ENCODE measurements at regions not wholly inside any gene's neighbourhood (a gene's known extent, or its start where the extent isn't known, plus 50 kb on each side); places are given as distances from the start of the nearest gene placed in this dataset.

- POLR2A ChIA-PET = no interaction called here
- no peak overlapping the region for H3K4me3 Mint-ChIP-seq
- no peaks in the 10 kb centered on the region for H3K4me1 ChIP-seq (ENCODE audit: control insufficient read depth in 2 of 2, insufficient read depth in 2 of 2, low read length in 2 of 2)
- H3K27me3 Mint-ChIP-seq = no peaks in the 10 kb centered on the region
- H3K27ac Mint-ChIP-seq = no peak overlapping the region
- DNase-seq (no peak), ATAC-seq (no peak)
- no peaks in the 10 kb centered on the region for H3K9me3 ChIP-seq (ENCODE audit: control insufficient read depth in 2 of 3, low read length in 3 of 3)
- intact Hi-C loops (cut with micrococcal nuclease) = no loop called here
- H3K9me3 Mint-ChIP-seq = peaks cover 0 to 21% (median 4%) of the 10 kb centered on the region in 11 donors
- no peak overlapping the region for H3K27ac ChIP-seq (ENCODE audit: low read depth, low read length)
- no peak overlapping the region for H3K4me3 ChIP-seq (ENCODE audit: low read length)
- CTCF ChIA-PET = no interaction called here
- no peaks in the 10 kb centered on the region for H3K27me3 ChIP-seq (ENCODE audit: control insufficient read depth in 2 of 2, insufficient read depth in 2 of 2, low read length in 2 of 2)
- no peaks in the 10 kb centered on the region for H3K36me3 Mint-ChIP-seq
- H3K36me3 ChIP-seq (ENCODE audit: control insufficient read depth in 2 of 3, insufficient read depth in 3 of 3, low read length in 3 of 3) = no peaks in the 10 kb centered on the region
- no peaks in the 10 kb centered on the region for H3K4me1 Mint-ChIP-seq
These were observed 539.9 kb downstream of the DMRTA1 start for GRCh38 chr9:22986556-22986955.

GRCh38 chr9:22990349-22990748 is 543.7 kb downstream of the DMRTA1 start:
- Histone ChIP-seq H3K9me3 (ENCODE audit: control insufficient read depth in 2 of 3, low read length in 3 of 3) (no peaks in the 10 kb centered on the region), H3K36me3 (ENCODE audit: control insufficient read depth in 2 of 3, insufficient read depth in 3 of 3, low read length in 3 of 3) (no peaks in the 10 kb centered on the region), H3K27me3 (ENCODE audit: control insufficient read depth in 2 of 2, insufficient read depth in 2 of 2, low read length in 2 of 2) (no peaks in the 10 kb centered on the region), H3K4me3 (ENCODE audit: low read length) (no peak overlapping the region), H3K4me1 (ENCODE audit: control insufficient read depth in 2 of 2, insufficient read depth in 2 of 2, low read length in 2 of 2) (no peaks in the 10 kb centered on the region), H3K27ac (ENCODE audit: low read depth, low read length) (no peak overlapping the region)
- DNase-seq = no peak
- no peaks in the 10 kb centered on the region for H3K4me1 Mint-ChIP-seq
- H3K27ac Mint-ChIP-seq = no peak overlapping the region
- H3K27me3 Mint-ChIP-seq = no peaks in the 10 kb centered on the region
- no peak for ATAC-seq
- H3K4me3 Mint-ChIP-seq = no peak overlapping the region
- CTCF ChIA-PET = no interaction called here
- peaks cover 0 to 27% (median 4%) of the 10 kb centered on the region in 11 donors for H3K9me3 Mint-ChIP-seq
- H3K36me3 Mint-ChIP-seq = no peaks in the 10 kb centered on the region
- intact Hi-C loops (cut with micrococcal nuclease) = no loop called here
- POLR2A ChIA-PET = no interaction called here

GRCh38 chr9:22992780-22993179 is 546.2 kb downstream of the DMRTA1 start:
- Histone ChIP-seq H3K27me3 (ENCODE audit: control insufficient read depth in 2 of 2, insufficient read depth in 2 of 2, low read length in 2 of 2) (no peaks in the 10 kb centered on the region), H3K36me3 (ENCODE audit: control insufficient read depth in 2 of 3, insufficient read depth in 3 of 3, low read length in 3 of 3) (no peaks in the 10 kb centered on the region), H3K27ac (ENCODE audit: low read depth, low read length) (no peak overlapping the region), H3K4me3 (ENCODE audit: low read length) (no peak overlapping the region), H3K4me1 (ENCODE audit: control insufficient read depth in 2 of 2, insufficient read depth in 2 of 2, low read length in 2 of 2) (no peaks in the 10 kb centered on the region), H3K9me3 (ENCODE audit: control insufficient read depth in 2 of 3, low read length in 3 of 3) (peaks cover 0 to 6% (median 0%) of the 10 kb centered on the region in 3 experiments)
- H3K27me3 Mint-ChIP-seq = no peaks in the 10 kb centered on the region
- no peak for DNase-seq
- H3K27ac Mint-ChIP-seq = no peak overlapping the region
- peaks cover 0 to 25% (median 9%) of the 10 kb centered on the region in 11 donors for H3K9me3 Mint-ChIP-seq
- no peak for ATAC-seq
- ChIA-PET POLR2A (no interaction called here), CTCF (no interaction called here)
- no peaks in the 10 kb centered on the region for H3K4me1 Mint-ChIP-seq
- peaks cover 0 to 4% (median 0%) of the 10 kb centered on the region in 5 donors for H3K36me3 Mint-ChIP-seq
- H3K4me3 Mint-ChIP-seq = no peak overlapping the region
- intact Hi-C loops (cut with micrococcal nuclease) = no loop called here

GRCh38 chr9:22997923-22998322 is 551.3 kb downstream of the DMRTA1 start:
- H3K27ac Mint-ChIP-seq = no peak overlapping the region
- DNase-seq (no peak), ATAC-seq (no peak)
- no peak overlapping the region for H3K4me3 Mint-ChIP-seq
- H3K9me3 ChIP-seq (ENCODE audit: control insufficient read depth in 2 of 3, low read length in 3 of 3) = peaks cover 0 to 17% (median 0%) of the 10 kb centered on the region in 3 experiments
- no peak overlapping the region for H3K27ac ChIP-seq (ENCODE audit: low read depth, low read length)
- no peaks in the 10 kb centered on the region for H3K4me1 ChIP-seq (ENCODE audit: control insufficient read depth in 2 of 2, insufficient read depth in 2 of 2, low read length in 2 of 2)
- ChIA-PET POLR2A (no interaction called here), CTCF (no interaction called here)
- H3K9me3 Mint-ChIP-seq = peaks cover 4 to 31% (median 16%) of the 10 kb centered on the region in 11 donors
- intact Hi-C loops (cut with micrococcal nuclease) = no loop called here
- H3K4me3 ChIP-seq (ENCODE audit: low read length) = no peak overlapping the region
- H3K36me3 Mint-ChIP-seq = peaks cover 0 to 4% (median 0%) of the 10 kb centered on the region in 5 donors
- no peaks in the 10 kb centered on the region for H3K27me3 Mint-ChIP-seq
- H3K36me3 ChIP-seq (ENCODE audit: control insufficient read depth in 2 of 3, insufficient read depth in 3 of 3, low read length in 3 of 3) = no peaks in the 10 kb centered on the region
- no peaks in the 10 kb centered on the region for H3K4me1 Mint-ChIP-seq
- no peaks in the 10 kb centered on the region for H3K27me3 ChIP-seq (ENCODE audit: control insufficient read depth in 2 of 2, insufficient read depth in 2 of 2, low read length in 2 of 2)

GRCh38 chr9:23005156-23005555 is 558.5 kb downstream of the DMRTA1 start:
- DNase-seq = no peak
- POLR2A ChIA-PET = no interaction called here

GRCh38 chr9:23006127-23006526 is 559.5 kb downstream of the DMRTA1 start:
- ATAC-seq (no peak), DNase-seq (no peak)
- Mint-ChIP-seq H3K27ac (no peak overlapping the region), H3K9me3 (peaks cover 0 to 18% (median 3%) of the 10 kb centered on the region in 11 donors), H3K4me1 (no peaks in the 10 kb centered on the region), H3K27me3 (no peaks in the 10 kb centered on the region), H3K4me3 (no peak overlapping the region), H3K36me3 (no peaks in the 10 kb centered on the region)
- intact Hi-C loops (cut with micrococcal nuclease) = no loop called here
- no peaks in the 10 kb centered on the region for H3K4me1 ChIP-seq (ENCODE audit: control insufficient read depth in 2 of 2, insufficient read depth in 2 of 2, low read length in 2 of 2)
- H3K9me3 ChIP-seq (ENCODE audit: control insufficient read depth in 2 of 3, low read length in 3 of 3) = no peaks in the 10 kb centered on the region
- no peaks in the 10 kb centered on the region for H3K27me3 ChIP-seq (ENCODE audit: control insufficient read depth in 2 of 2, insufficient read depth in 2 of 2, low read length in 2 of 2)
- no peaks in the 10 kb centered on the region for H3K36me3 ChIP-seq (ENCODE audit: control insufficient read depth in 2 of 3, insufficient read depth in 3 of 3, low read length in 3 of 3)
- ChIA-PET POLR2A (no interaction called here), CTCF (no interaction called here)
- no peak overlapping the region for H3K27ac ChIP-seq (ENCODE audit: low read depth, low read length)
- no peak overlapping the region for H3K4me3 ChIP-seq (ENCODE audit: low read length)

More at GRCh38 chr9:23005156-23005555, 558.5 kb downstream of the DMRTA1 start:
- CTCF ChIA-PET = no interaction called here
- Mint-ChIP-seq H3K4me3 (no peak overlapping the region), H3K4me1 (no peaks in the 10 kb centered on the region), H3K36me3 (no peaks in the 10 kb centered on the region), H3K27me3 (no peaks in the 10 kb centered on the region), H3K9me3 (peaks cover 0 to 12% (median 4%) of the 10 kb centered on the region in 11 donors), H3K27ac (no peak overlapping the region)
- Histone ChIP-seq H3K4me1 (ENCODE audit: control insufficient read depth in 2 of 2, insufficient read depth in 2 of 2, low read length in 2 of 2) (no peaks in the 10 kb centered on the region), H3K9me3 (ENCODE audit: control insufficient read depth in 2 of 3, low read length in 3 of 3) (no peaks in the 10 kb centered on the region), H3K27ac (ENCODE audit: low read depth, low read length) (no peak overlapping the region), H3K4me3 (ENCODE audit: low read length) (no peak overlapping the region), H3K27me3 (ENCODE audit: control insufficient read depth in 2 of 2, insufficient read depth in 2 of 2, low read length in 2 of 2) (no peaks in the 10 kb centered on the region), H3K36me3 (ENCODE audit: control insufficient read depth in 2 of 3, insufficient read depth in 3 of 3, low read length in 3 of 3) (no peaks in the 10 kb centered on the region)
- ATAC-seq = no peak
- intact Hi-C loops (cut with micrococcal nuclease) = no loop called here

- no peaks in the 10 kb centered on the region for H3K36me3 ChIP-seq (ENCODE audit: control insufficient read depth in 2 of 3, insufficient read depth in 3 of 3, low read length in 3 of 3)
- no peaks in the 10 kb centered on the region for H3K27me3 ChIP-seq (ENCODE audit: control insufficient read depth in 2 of 2, insufficient read depth in 2 of 2, low read length in 2 of 2)
- ChIA-PET POLR2A (no interaction called here), CTCF (no interaction called here)
- no peaks in the 10 kb centered on the region for H3K9me3 ChIP-seq (ENCODE audit: control insufficient read depth in 2 of 3, low read length in 3 of 3)
- ATAC-seq (no peak), DNase-seq (no peak)
- intact Hi-C loops (cut with micrococcal nuclease) = no loop called here
- H3K9me3 Mint-ChIP-seq = peaks cover 0 to 12% (median 2%) of the 10 kb centered on the region in 11 donors
- no peak overlapping the region for H3K27ac Mint-ChIP-seq
- no peak overlapping the region for H3K4me3 ChIP-seq (ENCODE audit: low read length)
- no peaks in the 10 kb centered on the region for H3K36me3 Mint-ChIP-seq
- H3K27me3 Mint-ChIP-seq = no peaks in the 10 kb centered on the region
- no peak overlapping the region for H3K4me3 Mint-ChIP-seq
- H3K4me1 Mint-ChIP-seq = no peaks in the 10 kb centered on the region
- H3K4me1 ChIP-seq (ENCODE audit: control insufficient read depth in 2 of 2, insufficient read depth in 2 of 2, low read length in 2 of 2) = no peaks in the 10 kb centered on the region
- no peak overlapping the region for H3K27ac ChIP-seq (ENCODE audit: low read depth, low read length)
These were observed 565.0 kb downstream of the DMRTA1 start for GRCh38 chr9:23011669-23012068.

Data from naive thymus-derived CD4-positive, alpha-beta T cell (primary cell).